GM12874 (cell line): ENCODE measurements at regions not wholly inside any gene's neighbourhood (a gene's known extent, or its start where the extent isn't known, plus 50 kb on each side); places are given as distances from the start of the nearest gene placed in this dataset.

ENCODE experiments used
- TF ChIP-seq, protein P1 (sequence below): IDR thresholded peaks from 2 replicates; pipeline ENCODE4 v1.5.1; 2011; ENCODE audit warnings: low read depth, mild to moderate bottlenecking, control low read depth, low read length, moderate library complexity; ENCODE audit not compliant: insufficient read depth

DNA sequence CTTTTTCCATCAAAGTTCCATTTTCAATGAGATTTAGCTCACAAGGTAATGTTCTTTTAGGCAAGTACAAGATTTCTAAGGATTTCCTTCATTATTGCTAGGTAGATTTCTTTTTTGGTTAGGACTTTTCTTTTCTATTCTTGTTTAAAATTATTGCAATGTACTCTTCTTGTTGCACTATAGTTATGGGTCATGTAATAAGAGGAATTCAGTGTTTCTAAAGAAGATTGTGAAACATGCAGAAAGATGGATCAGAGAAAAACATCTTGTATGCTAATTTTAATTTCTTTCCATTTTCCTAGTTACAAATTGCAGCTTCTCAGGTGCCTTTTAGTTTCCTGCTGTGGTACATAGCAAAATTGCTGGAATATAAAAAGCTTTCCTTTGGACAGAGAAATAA is 56.1 kb downstream of the BTG1 start:
- TF ChIP-seq, protein P1, sequence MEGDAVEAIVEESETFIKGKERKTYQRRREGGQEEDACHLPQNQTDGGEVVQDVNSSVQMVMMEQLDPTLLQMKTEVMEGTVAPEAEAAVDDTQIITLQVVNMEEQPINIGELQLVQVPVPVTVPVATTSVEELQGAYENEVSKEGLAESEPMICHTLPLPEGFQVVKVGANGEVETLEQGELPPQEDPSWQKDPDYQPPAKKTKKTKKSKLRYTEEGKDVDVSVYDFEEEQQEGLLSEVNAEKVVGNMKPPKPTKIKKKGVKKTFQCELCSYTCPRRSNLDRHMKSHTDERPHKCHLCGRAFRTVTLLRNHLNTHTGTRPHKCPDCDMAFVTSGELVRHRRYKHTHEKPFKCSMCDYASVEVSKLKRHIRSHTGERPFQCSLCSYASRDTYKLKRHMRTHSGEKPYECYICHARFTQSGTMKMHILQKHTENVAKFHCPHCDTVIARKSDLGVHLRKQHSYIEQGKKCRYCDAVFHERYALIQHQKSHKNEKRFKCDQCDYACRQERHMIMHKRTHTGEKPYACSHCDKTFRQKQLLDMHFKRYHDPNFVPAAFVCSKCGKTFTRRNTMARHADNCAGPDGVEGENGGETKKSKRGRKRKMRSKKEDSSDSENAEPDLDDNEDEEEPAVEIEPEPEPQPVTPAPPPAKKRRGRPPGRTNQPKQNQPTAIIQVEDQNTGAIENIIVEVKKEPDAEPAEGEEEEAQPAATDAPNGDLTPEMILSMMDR = no peak

DNA sequence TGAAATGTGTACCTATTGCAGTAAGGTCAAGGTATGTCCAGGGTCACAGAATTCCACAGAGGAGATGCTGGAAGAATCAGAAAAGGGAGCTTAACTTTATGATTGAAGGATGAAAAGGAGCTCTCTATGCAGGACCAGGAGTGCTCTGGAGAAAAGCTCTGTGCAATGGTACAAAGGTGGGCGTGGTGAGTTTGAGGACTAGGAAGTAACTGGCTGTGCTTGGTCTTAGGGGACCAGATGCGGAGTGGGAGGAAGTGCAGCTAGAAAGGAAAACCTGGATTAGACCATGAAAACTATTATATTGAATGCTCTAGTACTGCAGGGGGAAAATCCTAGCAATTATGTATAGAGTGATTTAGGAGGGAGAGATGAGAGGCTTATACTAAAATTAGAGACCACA is 56.8 kb downstream of the BTG1 start:
- TF ChIP-seq, protein P1 = no peak

DNA sequence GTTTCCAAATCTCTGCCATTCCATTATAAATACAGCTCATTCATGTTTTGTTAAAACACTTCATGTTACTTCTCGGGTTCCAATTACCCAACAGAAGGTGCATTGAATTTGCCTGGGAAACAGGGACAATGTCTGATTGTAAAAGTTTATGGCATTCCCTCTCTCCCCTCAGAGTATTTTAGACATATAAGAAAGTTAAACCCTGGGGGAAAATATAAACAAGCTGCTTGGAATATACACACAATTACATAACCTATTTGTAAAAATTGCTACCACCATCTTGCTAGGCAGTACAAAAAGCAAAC is 60.0 kb downstream of the BTG1 start:
- TF ChIP-seq, protein P1 = no peak

DNA sequence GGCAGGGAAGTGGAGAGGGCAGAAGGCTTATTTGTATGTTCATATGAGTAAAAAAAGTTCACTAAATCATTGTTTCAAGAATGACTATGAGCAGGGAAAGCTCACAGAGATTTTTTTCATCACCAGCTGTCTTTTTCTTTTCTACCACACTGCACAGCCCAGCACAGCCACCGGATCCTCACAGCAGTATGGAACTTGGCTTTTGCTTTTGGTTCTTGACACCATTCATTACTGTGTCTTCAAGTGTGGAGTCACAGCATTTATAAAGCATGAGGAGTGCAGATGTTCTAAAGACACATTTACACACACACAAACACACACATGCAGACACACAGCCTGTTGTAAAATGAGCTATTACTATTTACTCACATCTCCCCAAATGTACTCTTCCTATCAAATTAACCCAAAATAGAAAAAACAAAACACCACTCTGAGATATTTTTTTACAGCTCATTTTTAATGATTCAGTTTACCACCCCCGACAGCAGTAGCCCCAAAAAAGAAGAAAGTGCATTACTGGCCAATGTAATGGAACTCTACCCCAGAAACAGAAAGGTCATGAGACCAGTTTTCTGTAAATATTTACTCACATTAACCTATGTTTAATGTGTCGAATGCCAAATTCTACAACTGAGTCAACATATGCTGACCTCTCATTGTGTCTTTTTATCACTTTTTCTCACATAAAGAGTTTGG is 60.5 kb downstream of the BTG1 start:
- TF ChIP-seq, protein P1 = no peak

DNA sequence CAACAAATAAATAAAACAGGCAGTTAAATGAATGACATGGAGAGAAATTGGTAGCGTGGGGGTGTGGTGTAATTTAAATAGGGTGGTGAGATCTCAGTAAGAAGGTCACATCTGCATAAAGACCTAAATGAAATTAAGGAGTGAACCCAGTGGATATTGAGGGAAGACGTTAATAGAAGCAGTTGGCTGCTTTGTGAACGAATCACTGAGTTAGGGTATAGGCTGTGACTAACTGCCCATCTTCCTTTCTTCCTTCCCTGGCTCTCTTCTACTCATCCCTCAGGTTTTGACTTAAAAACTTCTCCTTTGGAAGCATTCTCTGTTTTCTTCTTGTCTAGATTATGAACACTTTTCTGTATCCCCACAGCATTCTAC is 64.7 kb downstream of the BTG1 start:
- TF ChIP-seq, protein P1 = no peak

DNA sequence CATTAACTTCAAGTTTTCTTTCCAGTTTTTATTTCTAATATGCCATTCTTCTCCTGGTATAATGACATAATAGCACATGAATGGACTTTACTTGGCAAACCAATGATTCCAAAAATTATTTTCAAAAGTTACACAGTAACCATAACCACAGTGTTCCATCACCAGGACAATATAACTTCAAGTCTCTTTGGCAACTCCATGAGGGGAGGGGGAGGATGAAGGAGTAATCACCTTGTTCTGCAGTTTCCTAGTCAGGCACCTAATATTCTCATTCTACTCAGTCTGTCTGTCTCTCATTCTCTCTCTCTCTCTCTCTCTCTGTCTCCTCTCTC is 66.6 kb downstream of the BTG1 start:
- TF ChIP-seq, protein P1 = no peak

DNA sequence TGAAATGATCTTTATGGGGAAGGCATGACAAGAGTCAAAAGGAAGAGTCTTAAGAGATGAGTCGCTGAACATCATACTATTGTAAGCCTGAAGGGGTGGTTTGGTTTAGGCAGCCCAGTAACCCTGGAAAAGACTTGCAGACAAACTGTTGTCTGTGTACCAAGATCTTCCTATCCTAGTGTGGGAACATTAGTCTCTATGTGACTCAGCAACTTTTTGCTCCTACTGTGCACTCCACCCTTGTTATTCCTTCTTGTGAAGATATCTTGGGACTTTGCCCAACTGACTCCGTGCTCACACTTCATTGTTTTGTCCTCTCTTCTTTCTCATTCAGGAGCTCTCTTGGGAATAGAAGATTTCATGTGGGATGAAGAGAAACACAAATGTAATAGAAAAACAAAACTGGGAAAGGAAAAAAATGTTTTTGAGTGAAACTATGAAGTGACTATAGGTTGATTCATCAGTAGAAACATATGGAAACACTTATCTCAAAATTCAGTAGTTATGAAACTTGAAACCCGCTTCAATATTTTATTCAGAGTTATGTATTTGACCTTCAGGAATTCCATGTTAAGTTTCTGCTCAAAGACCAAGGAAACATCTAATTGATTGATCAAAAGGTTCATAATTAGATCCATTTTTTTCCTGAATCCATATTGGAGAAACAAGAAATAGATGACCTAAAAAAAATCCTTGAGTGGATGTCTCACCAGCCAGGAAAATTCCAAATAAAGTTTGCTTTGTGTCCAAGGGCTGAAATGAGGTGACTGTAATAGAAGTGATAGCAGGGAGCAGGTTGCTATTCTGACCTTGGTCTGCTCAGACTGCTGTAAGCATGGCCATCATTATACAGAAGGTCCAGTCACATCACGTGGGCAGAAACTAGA is 67.2 kb downstream of the BTG1 start:
- TF ChIP-seq, protein P1 = no peak
